Omental fat pad (tissue), 3 donors: ENCODE measurements at regions not wholly inside any gene's neighbourhood (a gene's known extent, or its start where the extent isn't known, plus 50 kb on each side); places are given as distances from the start of the nearest gene placed in this dataset.
"Not testable (repeated sequence)": the region's sequence is repeated elsewhere in the genome, so short reads cannot be mapped to it uniquely, and the experiment has no call there.

ENCODE experiments used
- ATAC-seq: fragments of 150-250 bp; one replicate; pipeline ENCODE4 v1.9.1; 2016; ENCODE audit warnings: mild to moderate bottlenecking, moderate library complexity; ENCODE audit not compliant: low FRiP score
- DNase-seq: peaks from one replicate; pipeline ENCODE4 v3.0.0-alpha.2; 2019; ENCODE audit warnings: low spot score
- CTCF ChIP-seq, 3 donors: fragments of 450-650 bp; IDR thresholded peaks; one replicate each; pipeline ENCODE4 v1.5.1; 2016 to 2017; ENCODE audit warnings: antibody characterized with exemption in 3 of 3, mild to moderate bottlenecking in 3 of 3, moderate library complexity in 2 of 3

- ATAC-seq (no peak), DNase-seq (no peak)
- TF ChIP-seq CTCF (IDR thresholded peaks at IDR 0.05) = no peak
These were observed 94.1 kb downstream of the PPIAL4G start for GRCh38 chr1:148389027-148389339.

GRCh38 chr1:148388260-148389026 is 94.7 kb downstream of the PPIAL4G start:
- DNase-seq = peak; percentile 48
- no peak for TF ChIP-seq CTCF (IDR thresholded peaks at IDR 0.05)
- peak; percentile 86 for ATAC-seq

- DNase-seq, ATAC-seq: not testable (repeated sequence)
These were observed 95.2 kb downstream of the PPIAL4G start for GRCh38 chr1:148387949-148388259.

- not testable (repeated sequence) for ATAC-seq, DNase-seq
These were observed 95.8 kb downstream of the PPIAL4G start for GRCh38 chr1:148387122-148387948.

GRCh38 chr1:148386617-148387016 is 96.5 kb downstream of the PPIAL4G start:
- DNase-seq (no peak), ATAC-seq (no peak)
- no peak for TF ChIP-seq CTCF (IDR thresholded peaks at IDR 0.05)

- ATAC-seq, DNase-seq: not testable (repeated sequence)
These were observed 97.1 kb downstream of the PPIAL4G start for GRCh38 chr1:148386031-148386398.

GRCh38 chr1:148385371-148386030 is 97.6 kb downstream of the PPIAL4G start:
- no peak for TF ChIP-seq CTCF (IDR thresholded peaks at IDR 0.05)
- no peak for DNase-seq
- no peak for ATAC-seq

GRCh38 chr1:148383966-148384365 is 99.1 kb downstream of the PPIAL4G start:
- DNase-seq = no peak
- no peak for ATAC-seq
- no peak for TF ChIP-seq CTCF (IDR thresholded peaks at IDR 0.05)
